ENCODE measurements at regions not wholly inside any gene's neighbourhood (a gene's known extent, or its start where the extent isn't known, plus 50 kb on each side); places are given as distances from the start of the nearest gene placed in this dataset.

GRCh38 chr13:76129305-76130000 is 493.3 kb downstream of the LMO7 start:
- TF ChIP-seq CTCF (IDR thresholded peaks at IDR 0.05; ENCODE audit: control insufficient read depth, insufficient read depth, low read depth, low read length, missing control alignments) = no peak
- H3K4me3 ChIP-seq (ENCODE audit: control insufficient read depth, low read depth, low read length) = no peak overlapping the region
- no peak for DNase-seq (ENCODE audit: low read depth)

DNA sequence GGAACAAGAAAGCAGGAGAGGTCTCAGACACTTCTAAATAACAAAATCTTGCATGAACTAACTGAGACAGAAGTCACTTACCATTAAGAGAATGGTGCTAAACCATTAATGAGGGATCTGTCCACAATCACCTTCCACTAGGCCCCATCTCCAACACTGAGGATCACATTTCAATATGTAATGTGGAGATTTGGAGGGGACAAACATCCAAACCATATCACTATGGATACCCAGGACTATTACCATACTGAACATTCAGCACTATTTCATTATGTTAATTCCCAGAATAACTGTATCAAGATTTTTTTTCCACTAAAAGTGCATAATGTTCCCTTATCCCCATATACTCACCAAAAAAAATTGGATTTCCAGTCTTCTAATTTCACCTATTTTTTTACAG is 491.8 kb downstream of the LMO7 start:
- H3K4me3 ChIP-seq (ENCODE audit: control insufficient read depth, low read depth, low read length) = no peak overlapping the region
- no peak for DNase-seq (ENCODE audit: low read depth)

GRCh38 chr13:76123548-76123947 is 487.4 kb downstream of the LMO7 start:
- DNase-seq (ENCODE audit: low read depth) = no peak
- no peak overlapping the region for H3K4me3 ChIP-seq (ENCODE audit: control insufficient read depth, low read depth, low read length)
- no peak for TF ChIP-seq CTCF (IDR thresholded peaks at IDR 0.05; ENCODE audit: control insufficient read depth, insufficient read depth, low read depth, low read length, missing control alignments)

More for the DNA sequence above, 491.8 kb downstream of the LMO7 start:
- no peak for TF ChIP-seq CTCF (IDR thresholded peaks at IDR 0.05; ENCODE audit: control insufficient read depth, insufficient read depth, low read depth, low read length, missing control alignments)

GRCh38 chr13:76116751-76117360 is 480.7 kb downstream of the LMO7 start:
- no peak overlapping the region for H3K4me3 ChIP-seq (ENCODE audit: control insufficient read depth, low read depth, low read length)
- no peak for TF ChIP-seq CTCF (IDR thresholded peaks at IDR 0.05; ENCODE audit: control insufficient read depth, insufficient read depth, low read depth, low read length, missing control alignments)
- no peak for DNase-seq (ENCODE audit: low read depth)

DNA sequence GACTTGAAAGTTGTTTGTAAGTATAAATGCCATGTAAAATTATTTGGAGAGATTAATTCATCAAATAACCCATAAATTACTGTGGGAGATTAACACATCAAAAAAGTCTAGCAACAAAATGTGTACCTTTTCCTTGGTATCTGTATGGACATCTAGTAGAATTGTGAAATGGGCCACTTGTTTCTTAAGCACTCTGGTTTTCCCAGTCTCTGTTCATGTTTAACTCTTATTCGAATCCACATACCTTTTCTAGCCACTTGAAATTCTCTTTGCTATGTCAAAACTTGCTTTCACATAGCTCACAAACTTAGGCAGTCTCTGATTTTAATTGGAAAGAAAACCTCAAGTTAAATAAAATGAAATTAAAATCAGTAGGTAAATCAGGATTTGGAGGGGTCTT is 470.6 kb downstream of the LMO7 start:
- no peak for TF ChIP-seq CTCF (IDR thresholded peaks at IDR 0.05; ENCODE audit: control insufficient read depth, insufficient read depth, low read depth, low read length, missing control alignments)

DNA sequence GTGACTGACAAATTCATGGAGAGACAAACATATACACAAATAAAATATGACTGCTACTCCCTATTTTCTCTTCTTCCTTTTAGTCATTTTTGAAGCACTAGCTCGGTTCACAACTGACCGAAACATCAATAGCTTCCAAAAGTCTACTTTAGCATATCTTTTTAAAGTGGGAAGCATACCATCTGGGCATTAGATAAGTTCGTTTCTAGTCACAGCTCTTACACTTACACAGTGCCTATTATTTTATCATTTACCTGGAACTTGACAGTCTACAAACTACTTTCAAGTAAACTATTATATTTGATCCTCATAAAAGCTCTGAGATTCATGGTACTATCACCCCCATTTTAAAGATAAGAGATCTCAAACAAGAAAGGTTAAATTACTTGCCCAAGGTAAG is 458.5 kb downstream of the LMO7 start:
- no peak for DNase-seq (ENCODE audit: low read depth)
- no peak overlapping the region for H3K4me3 ChIP-seq (ENCODE audit: control insufficient read depth, low read depth, low read length)
- no peak for TF ChIP-seq CTCF (IDR thresholded peaks at IDR 0.05; ENCODE audit: control insufficient read depth, insufficient read depth, low read depth, low read length, missing control alignments)

More for the DNA sequence above, 470.6 kb downstream of the LMO7 start:
- no peak overlapping the region for H3K4me3 ChIP-seq (ENCODE audit: control insufficient read depth, low read depth, low read length)
- no peak for DNase-seq (ENCODE audit: low read depth)

Data from AG09309 (cell line).